ENCODE measurements at regions not wholly inside any gene's neighbourhood (a gene's known extent, or its start where the extent isn't known, plus 50 kb on each side); places are given as distances from the start of the nearest gene placed in this dataset.
A peak's percentile ranks its signal among the peaks of the same experiment; 100 is the strongest.

DNA sequence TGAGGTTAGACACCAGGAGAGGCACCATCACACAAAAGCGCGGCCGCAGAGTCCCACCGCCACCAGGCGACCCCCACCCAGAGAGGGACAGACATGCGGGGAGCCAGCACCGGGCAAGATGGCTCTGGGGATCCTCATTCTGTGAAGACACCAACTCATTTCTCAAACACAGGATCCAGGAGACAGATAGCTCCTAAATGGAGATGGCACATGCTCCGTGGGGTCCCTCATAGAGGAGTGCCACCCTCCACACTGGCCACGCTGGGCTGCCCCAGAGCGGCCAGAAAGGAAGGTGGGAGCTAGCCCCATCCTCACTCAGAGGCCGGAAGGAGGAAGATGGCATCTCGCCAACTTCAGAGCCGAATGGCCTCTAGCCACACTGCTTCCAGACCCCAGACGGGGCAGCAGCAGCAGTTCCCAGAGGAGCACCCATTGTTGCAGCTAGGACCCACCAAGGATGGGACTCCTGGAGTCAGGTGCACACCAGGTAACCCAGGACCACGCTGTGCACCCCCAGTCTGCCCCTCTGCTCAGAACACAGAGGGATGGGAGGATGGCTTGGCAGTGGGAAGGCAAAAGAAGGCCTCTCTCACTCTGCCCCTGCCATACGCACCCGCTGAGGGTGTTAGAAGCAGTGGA, 78.6 kb downstream of the ZIC5 start:
- no peak for DNase-seq

- no peak for DNase-seq
Observed at GRCh38 chr13:99892196-99892613, 79.4 kb downstream of the ZIC5 start.

DNA sequence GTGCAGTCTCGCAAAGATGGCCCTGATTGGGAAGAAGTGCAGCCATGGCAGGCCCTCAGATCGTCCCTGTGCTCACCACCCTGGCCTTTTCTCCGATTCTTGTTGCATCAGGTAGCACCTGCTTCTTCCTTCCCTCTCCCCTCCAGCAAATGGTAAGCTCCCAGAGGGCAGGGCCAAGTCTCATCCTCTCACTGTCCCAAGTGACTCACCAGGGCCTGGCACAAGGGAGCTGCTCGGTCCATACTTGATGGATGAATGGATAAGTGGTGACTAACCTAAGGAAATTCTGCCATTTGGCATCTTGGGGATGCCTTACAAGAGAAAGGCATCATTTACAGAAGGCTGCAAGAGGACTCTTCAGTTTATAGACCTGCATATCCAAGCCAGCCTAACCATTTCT, 84.9 kb downstream of the ZIC5 start:
- no peak for DNase-seq

- DNase-seq = no peak
Observed at GRCh38 chr13:99884913-99885312, 86.7 kb downstream of the ZIC5 start.

DNA sequence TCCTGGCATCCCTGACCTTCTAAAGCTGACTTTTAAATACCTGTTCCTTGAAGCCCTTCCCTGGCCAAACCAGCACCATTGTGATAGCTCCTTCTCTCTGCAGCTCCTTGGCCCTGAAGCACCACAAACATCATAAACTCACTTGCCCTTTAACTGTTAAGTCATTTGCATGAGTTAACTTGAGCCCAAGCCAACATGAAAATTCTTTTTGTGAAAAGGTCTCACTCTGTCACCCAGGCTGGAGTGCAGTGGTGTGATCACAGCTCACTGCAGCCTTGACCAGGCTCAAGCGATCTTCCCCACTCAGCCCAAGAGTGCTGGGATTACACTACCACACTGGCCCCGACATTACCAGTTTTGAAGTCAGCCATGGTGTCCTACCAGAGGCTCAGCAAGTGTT, 87.8 kb downstream of the ZIC5 start:
- no peak for DNase-seq

DNA sequence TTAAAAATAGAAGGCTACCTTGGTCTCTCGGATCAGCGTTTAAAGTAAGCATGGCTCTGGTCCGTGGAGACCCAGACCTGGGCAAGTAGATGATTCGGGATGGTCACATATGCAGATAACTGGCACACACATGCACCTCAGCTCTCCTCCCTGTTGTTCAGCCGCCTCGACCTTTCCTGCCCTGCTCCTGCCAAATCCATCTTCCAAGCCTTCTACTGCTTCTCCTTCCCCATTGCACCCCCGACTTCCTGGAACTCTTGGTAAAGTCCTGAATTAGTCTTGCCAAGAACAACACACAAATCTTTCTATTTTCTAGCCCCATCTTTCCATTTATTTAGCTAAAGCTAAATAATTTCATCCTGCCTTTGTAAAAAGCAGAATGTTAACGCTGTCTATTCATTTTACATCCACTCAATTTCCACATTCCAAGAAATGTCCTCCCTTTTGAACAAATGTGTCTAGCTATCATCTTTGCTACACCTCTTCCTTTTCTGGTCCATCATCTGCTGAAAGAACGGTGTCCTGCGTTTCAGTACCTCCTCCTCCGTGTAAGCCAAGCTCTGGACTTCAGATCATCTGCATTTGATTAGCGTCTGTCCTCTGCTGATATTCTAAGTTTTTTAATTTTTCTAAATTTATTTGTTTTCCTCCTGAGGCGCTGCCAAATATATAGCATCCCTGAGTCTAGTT, 92.5 kb downstream of the ZIC5 start:
- no peak for DNase-seq

DNA sequence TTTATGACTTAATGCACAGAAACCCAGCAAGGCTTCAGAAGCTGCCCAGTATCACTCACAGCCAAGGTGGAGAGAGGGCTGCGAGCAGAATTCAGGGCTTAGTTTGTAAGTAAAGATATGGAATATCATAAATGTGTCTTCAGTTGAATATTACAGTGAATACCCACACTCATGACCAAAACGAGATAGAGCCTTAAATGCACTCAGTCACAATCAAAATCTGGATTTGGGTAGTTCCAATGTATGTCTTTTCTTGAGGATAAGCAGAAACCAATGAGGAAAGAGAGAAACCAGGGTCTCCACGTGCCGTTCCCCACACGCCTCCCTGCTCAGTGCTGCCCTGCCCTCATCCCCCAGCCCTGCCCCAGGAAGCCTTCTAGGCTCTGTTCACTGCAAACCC, 94.9 kb downstream of the ZIC5 start:
- no peak for DNase-seq

- DNase-seq = no peak
Observed at GRCh38 chr13:99875391-99875790, 96.2 kb downstream of the ZIC5 start.

DNA sequence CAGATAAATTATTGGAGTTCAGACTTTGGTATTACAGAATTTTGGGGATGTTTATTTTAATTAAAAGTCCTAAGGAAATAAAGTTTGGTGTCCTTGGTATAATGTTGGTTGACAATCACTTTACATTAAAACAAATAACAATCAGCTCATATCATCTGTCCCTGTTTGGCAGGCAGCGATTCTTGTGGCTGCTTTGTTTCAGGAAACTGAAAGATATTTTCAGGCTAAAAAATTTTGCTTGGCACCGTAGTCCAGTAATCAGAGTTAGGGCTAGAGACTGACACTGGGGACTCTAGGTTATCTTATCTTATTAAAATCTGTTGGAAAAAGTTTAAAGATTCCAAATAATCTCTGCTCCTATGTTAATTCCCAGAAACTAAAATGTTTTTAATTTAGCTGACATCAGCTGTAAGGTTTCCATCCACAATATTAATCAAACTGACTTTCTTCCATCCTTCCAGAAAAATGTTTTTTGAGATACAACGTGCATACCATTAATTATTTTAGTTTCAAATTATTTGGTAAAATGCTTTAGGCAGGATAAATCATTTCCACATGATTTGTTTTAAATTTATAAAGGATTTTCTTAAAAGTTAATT, 97.6 kb downstream of the ZIC5 start:
- no peak for DNase-seq

DNA sequence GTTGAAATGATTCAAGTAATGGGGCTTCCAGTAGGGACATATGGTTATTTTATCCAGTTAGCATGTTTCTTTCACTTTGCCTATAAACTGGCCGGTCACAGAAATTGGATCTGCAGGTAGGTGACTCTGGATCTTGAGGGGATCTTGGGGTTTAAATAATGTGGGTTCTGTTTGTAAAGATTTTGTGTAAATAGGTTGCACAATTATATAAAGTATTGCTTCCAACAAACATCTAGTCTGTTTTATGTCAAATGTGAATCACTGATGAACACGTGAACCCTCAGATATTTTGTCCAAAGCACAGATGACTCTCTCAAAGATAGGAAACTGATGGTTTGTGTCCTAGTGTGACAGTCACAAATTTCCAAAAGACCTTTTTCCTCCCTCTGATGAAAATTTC, 98.4 kb downstream of the ZIC5 start:
- no peak for DNase-seq

- peak; percentile 87 for DNase-seq
Observed at GRCh38 chr13:99871249-99871898, 100.2 kb downstream of the ZIC5 start.

DNA sequence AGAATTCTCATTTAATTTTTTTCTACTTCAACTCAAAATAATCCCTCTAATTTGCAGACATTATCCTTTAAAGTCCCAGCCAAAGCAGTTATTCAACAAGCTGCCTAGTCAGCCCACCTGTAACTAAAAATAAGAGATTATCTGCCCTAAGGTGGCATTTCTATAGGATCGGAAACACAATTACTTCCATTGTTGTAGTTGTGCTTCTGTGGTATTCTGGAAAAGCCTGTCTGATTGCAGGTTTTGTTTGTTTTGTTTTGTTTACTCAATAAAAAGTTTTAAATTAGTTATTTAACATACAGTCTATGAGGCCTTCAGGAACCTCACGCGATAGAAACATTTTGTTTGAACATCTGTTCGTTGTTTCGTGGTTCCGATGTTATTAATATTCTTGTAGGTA, 101.0 kb downstream of the ZIC5 start:
- no peak for DNase-seq

- DNase-seq = no peak
Observed at GRCh38 chr13:99869830-99870229, 101.7 kb downstream of the ZIC5 start.

DNA sequence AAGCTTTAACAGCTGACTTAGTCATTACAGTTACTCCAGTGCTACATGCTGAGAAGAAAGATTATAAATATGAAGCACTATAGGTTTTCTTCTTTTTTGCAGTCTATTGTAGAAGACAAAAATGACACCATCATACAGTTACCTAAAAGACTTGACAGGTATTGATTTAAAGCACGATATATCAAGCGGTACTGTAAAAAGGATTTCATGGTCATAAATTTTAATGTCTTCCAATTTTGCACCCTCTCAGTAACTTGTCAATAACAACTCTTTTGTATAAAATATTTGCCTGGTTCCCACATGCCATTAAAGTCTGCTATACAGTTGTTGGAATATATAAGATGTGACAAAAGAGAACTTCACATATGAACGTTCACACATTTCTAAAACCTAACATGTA, 102.8 kb downstream of the ZIC5 start:
- DNase-seq = no peak

- no peak for DNase-seq
Observed at GRCh38 chr13:99867535-99868257, 103.9 kb downstream of the ZIC5 start.

GRCh38 chr13:99866781-99867180, 104.8 kb downstream of the ZIC5 start:
- no peak for DNase-seq

- no peak for DNase-seq
Observed at GRCh38 chr13:99865420-99865930, 106.1 kb downstream of the ZIC5 start.

DNA sequence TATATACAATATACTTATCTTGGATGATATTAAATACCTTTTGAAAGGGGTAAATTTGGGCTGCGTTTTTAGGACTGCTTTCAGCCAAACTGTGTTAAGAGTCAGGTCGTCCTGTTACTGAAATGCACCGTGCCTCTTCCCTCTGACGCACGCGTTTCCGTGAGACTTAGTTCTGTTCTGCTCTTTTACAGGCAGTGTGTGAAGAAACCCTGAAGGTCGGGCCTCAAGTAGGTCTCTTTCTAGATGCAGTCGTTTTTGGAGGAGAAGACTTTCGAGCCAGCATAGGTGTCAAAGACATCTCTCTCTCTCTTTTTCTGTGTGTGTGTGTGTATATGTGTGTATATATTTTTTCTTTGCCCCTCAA, 107.0 kb downstream of the ZIC5 start:
- no peak for DNase-seq

- no peak for DNase-seq
Observed at GRCh38 chr13:99863789-99864626, 107.6 kb downstream of the ZIC5 start.

DNA sequence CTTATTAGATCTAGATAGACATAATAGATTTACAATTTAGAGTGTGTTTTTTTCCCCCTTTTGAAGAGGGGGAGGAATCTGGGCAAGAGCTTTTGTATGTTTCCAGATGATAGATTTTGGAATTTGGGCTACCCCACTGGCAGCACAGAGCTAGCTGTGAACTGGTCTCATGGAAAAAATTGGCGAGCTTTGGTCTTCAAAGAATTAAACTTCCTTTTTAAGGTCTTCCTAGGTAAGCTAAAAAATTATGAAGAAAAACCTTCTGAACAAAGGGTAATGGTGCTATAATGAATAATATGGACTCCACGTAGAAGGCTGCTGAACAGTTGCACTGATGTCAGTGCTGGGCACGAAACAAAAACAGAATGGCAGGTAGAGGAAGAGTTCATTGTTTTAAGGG, 109.3 kb downstream of the ZIC5 start:
- DNase-seq = no peak

DNA sequence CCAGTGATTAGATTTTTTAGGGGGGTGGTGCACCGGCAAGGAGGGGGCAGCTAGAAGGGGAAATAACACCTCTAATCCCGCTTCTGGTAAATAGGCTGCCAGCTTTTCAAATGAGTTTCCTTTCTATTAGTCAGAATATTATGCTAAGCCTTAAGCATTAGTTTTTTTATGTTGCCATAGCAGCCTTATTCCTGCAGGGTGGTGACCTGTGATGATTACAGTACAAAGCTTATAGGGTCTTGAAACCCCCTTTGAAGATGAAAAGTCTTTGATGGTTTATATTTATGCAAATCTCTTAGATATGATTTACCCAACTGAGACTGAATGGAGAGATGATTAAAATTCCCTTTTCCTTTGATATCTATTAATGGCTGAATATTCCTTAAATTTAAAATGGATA, 109.8 kb downstream of the ZIC5 start:
- DNase-seq = no peak

DNA sequence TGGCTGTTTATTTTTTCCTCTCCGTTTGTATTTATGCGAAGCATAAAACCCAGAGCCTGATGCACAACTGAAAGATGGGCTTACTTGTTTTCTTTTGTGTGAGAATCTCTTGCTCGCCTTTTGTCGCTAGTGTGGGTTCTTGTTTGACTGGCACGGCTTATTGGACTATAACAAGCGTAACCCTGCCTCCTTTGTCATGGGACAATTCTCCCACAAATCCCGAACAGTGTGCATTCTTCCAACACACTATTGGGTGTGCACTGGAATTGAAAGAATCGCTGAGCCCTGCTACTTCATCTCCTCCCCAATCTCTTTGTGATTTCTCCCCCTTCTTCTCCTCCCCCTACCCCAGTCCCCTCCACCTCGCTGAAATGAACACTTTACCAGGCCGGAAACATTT, 110.8 kb downstream of the ZIC5 start:
- DNase-seq = no peak

Measured in NCI-H1694 (cell line).